Vagina (tissue), 2 donors: ENCODE measurements at regions not wholly inside any gene's neighbourhood (a gene's known extent, or its start where the extent isn't known, plus 50 kb on each side); places are given as distances from the start of the nearest gene placed in this dataset.

Experiments
- CTCF ChIP-seq, 3 experiments: fragments of 450-650 bp in 2 of 3; fragments of 200-600 bp in 1 of 3; sonication (generic) in 1 of 3; IDR thresholded peaks; one replicate each; pipeline ENCODE4 v1.5.1; 2017 to 2019; ENCODE audit warnings: antibody characterized with exemption in 3 of 3, mild to moderate bottlenecking in 2 of 3, moderate library complexity in 2 of 3
- POLR2AphosphoS5 ChIP-seq, 2 donors: sonication (generic); formaldehyde crosslinking; IDR thresholded peaks; one replicate each; pipeline ENCODE4 v1.9.0; 2017; ENCODE audit warnings: antibody characterized with exemption in 2 of 2, mild to moderate bottlenecking in 2 of 2, low read depth in 1 of 2; ENCODE audit not compliant: insufficient read depth in 1 of 2

DNA sequence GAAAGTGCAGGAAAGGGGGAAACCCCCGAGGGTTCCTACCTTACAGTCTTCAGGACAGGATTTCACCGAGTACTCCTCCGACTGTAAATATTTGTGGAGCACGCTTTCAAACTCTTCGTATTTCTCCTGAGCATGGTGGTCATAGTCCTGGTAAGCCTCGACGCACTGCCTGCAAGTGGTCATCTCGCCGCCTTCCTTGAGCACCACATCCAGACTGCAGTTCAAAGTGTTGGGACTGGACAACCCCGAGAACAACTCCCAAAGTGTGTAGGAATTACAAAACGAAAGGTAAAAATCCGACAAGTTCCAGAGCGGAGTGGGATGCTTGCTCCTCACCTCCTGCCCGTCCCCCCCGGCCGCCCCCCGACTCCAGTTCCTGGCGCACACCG is 349.7 kb downstream of the LIG4 start:
- TF ChIP-seq CTCF (IDR thresholded peaks at IDR 0.05) (no peak), POLR2AphosphoS5 (IDR thresholded peaks at IDR 0.05; ENCODE audit: insufficient read depth in 1 of 2, low read depth in 1 of 2) (no peak)
